Naive thymus-derived CD8-positive, alpha-beta T cell (primary cell): ENCODE measurements at regions not wholly inside any gene's neighbourhood (a gene's known extent, or its start where the extent isn't known, plus 50 kb on each side); places are given as distances from the start of the nearest gene placed in this dataset.
"Not testable (repeated sequence)": the region's sequence is repeated elsewhere in the genome, so short reads cannot be mapped to it uniquely, and the experiment has no call there.

Source experiments
- ATAC-seq, 2 donors: fragments of 150-1000 bp; cut with Tn5 transposase in 1 of 2; sonication (Bioruptor Pico), chemical (Tn5 transposase) in 1 of 2; 1 replicate in 1 of 2; 2 replicates in 1 of 2; pipeline ENCODE4 v1.10.0; 2021; ENCODE audit warnings: mild to moderate bottlenecking in 2 of 2, moderate library complexity in 2 of 2
- POLR2A ChIA-PET: fragments of 350-600 bp; sonication (Branson Sonifier 250); formaldehyde crosslinking; loops from one replicate; lab custom pipeline; 2021; ENCODE audit warnings: antibody characterized with exemption; lab: Charles Lee
- DNase-seq, 10 donors: peaks; one replicate each; pipeline versions ENCODE4 v3.0.0 to v3.0.0-alpha.2; 2020 to 2022
- H3K27ac Mint-ChIP-seq, 10 donors: one replicate each; pipeline ENCODE4 v1.8.0; 2020 to 2022; ENCODE audit warnings: mild to moderate bottlenecking in 10 of 10, mixed read lengths in 10 of 10, moderate library complexity in 4 of 10, inconsistent platforms in 1 of 10
- H3K27me3 Mint-ChIP-seq, 5 donors: one replicate each; pipeline ENCODE4 v1.8.0; 2021 to 2022; ENCODE audit warnings: mixed read lengths in 5 of 5
- H3K36me3 Mint-ChIP-seq, 3 donors: one replicate each; pipeline ENCODE4 v1.8.0; 2020 to 2022; ENCODE audit warnings: mixed read lengths in 3 of 3, mild to moderate bottlenecking in 2 of 3, inconsistent platforms in 1 of 3
- H3K4me1 Mint-ChIP-seq, 4 donors: one replicate each; pipeline ENCODE4 v1.8.0; 2021 to 2022; ENCODE audit warnings: mixed read lengths in 4 of 4
- H3K4me3 Mint-ChIP-seq, 10 donors: one replicate each; pipeline ENCODE4 v1.8.0; 2020 to 2022; ENCODE audit warnings: mild to moderate bottlenecking in 10 of 10, mixed read lengths in 10 of 10, moderate library complexity in 6 of 10, inconsistent platforms in 1 of 10
- H3K9me3 Mint-ChIP-seq, 9 donors: one replicate each; pipeline ENCODE4 v1.8.0; 2020 to 2022; ENCODE audit warnings: mixed read lengths in 9 of 9, mild to moderate bottlenecking in 3 of 9, inconsistent platforms in 1 of 9, moderate library complexity in 1 of 9

- no peak for ATAC-seq
- peaks cover 4 to 21% (median 13%) of the 10 kb centered on the region in 4 donors for H3K4me1 Mint-ChIP-seq
- H3K9me3 Mint-ChIP-seq, result peaks cover 0 to 3% (median 0%) of the 10 kb centered on the region in 9 donors
- DNase-seq, result no peak
- peaks cover 0 to 2% (median 0%) of the 10 kb centered on the region in 5 donors for H3K27me3 Mint-ChIP-seq
- no peak overlapping the region for H3K4me3 Mint-ChIP-seq
- no peak overlapping the region for H3K27ac Mint-ChIP-seq
- H3K36me3 Mint-ChIP-seq, result no peaks in the 10 kb centered on the region
- POLR2A ChIA-PET, result interaction anchor here (0.7 kb wide), 1 partner anchor 19 kb away, joined by 3 read pairs; no protein-coding TSS in a partner anchor
Measured at GRCh38 chr9:110028676-110029075, 179.3 kb downstream of the C9orf152 start.

GRCh38 chr9:110029429-110029955, 178.5 kb downstream of the C9orf152 start:
- no peaks in the 10 kb centered on the region for H3K36me3 Mint-ChIP-seq
- POLR2A ChIA-PET, result interaction anchor here (0.7 kb wide), 1 partner anchor 20 kb away, joined by 3 read pairs; no protein-coding TSS in a partner anchor
- peaks cover 0 to 2% (median 0%) of the 10 kb centered on the region in 5 donors for H3K27me3 Mint-ChIP-seq
- DNase-seq, result no peak
- no peak for ATAC-seq
- no peak overlapping the region for H3K27ac Mint-ChIP-seq
- no peak overlapping the region for H3K4me3 Mint-ChIP-seq
- peaks cover 0 to 2% (median 0%) of the 10 kb centered on the region in 9 donors for H3K9me3 Mint-ChIP-seq
- peaks cover 4 to 18% (median 13%) of the 10 kb centered on the region in 4 donors for H3K4me1 Mint-ChIP-seq

GRCh38 chr9:110029956-110030480, 177.9 kb downstream of the C9orf152 start:
- Mint-ChIP-seq H3K36me3 (no peaks in the 10 kb centered on the region), H3K27ac (peak overlapping the region in 1 of 10 donors; percentile 2), H3K4me1 (peaks cover 4 to 18% (median 13%) of the 10 kb centered on the region in 4 donors), H3K9me3 (peaks cover 0 to 2% (median 0%) of the 10 kb centered on the region in 9 donors), H3K4me3 (no peak overlapping the region), H3K27me3 (peaks cover 0 to 2% (median 0%) of the 10 kb centered on the region in 5 donors)
- POLR2A ChIA-PET, result no interaction called here
- peak in 1 of 10 donors; percentile 10 for DNase-seq
- peak in 1 of 2 donors; percentile 20 for ATAC-seq

DNA sequence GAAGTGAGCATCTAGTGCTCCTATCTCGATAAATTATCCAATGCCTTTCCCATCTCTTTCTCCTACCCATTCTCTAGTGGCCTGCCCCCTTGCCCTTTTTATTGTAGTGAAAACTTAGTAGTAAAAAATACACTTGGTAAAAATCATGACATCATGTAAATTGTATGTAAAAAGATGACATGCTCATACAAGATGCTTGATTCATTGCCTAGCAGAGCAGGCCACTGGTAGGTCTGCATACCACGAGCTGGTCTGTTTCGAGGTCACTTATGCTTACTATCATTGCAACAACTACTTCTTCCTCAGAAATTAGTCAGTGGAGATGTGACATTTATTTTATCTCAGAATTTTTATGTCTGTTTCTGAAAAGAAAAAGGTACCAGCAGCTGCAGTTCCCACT, 177.3 kb downstream of the C9orf152 start:
- POLR2A ChIA-PET, result no interaction called here
- no peak overlapping the region for H3K27ac Mint-ChIP-seq
- H3K4me3 Mint-ChIP-seq, result no peak overlapping the region
- ATAC-seq, result no peak
- H3K4me1 Mint-ChIP-seq, result peaks cover 4 to 18% (median 13%) of the 10 kb centered on the region in 4 donors
- H3K9me3 Mint-ChIP-seq, result peaks cover 0 to 2% (median 0%) of the 10 kb centered on the region in 9 donors
- no peaks in the 10 kb centered on the region for H3K36me3 Mint-ChIP-seq
- no peak for DNase-seq
- peaks cover 0 to 2% (median 0%) of the 10 kb centered on the region in 5 donors for H3K27me3 Mint-ChIP-seq

- no peak overlapping the region for H3K27ac Mint-ChIP-seq
- POLR2A ChIA-PET, result no interaction called here
Measured at GRCh38 chr9:110031511-110032173, 176.3 kb downstream of the C9orf152 start.

DNA sequence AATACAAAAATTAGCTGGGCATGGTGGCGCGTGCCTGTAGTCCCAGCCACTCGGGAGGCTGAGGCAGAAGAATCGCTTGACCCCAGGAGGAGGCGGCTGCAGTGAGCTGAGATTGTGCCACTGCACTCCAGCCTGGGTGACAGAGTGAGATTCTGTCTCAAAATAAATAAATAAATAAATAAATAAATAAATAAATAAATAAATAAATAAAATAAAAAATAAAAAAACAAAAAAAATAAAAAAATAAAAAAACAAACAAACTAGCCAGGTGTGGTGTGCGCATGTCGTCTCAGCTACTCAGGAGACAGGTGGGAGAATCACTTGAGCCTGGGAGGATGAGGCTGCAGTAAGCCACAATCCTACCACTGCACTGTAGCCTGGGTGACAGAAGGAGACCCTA, 175.4 kb downstream of the C9orf152 start:
- peaks cover 4 to 18% (median 13%) of the 10 kb centered on the region in 4 donors for H3K4me1 Mint-ChIP-seq
- ATAC-seq, DNase-seq, H3K27me3 Mint-ChIP-seq, POLR2A ChIA-PET, H3K36me3 Mint-ChIP-seq, H3K27ac Mint-ChIP-seq, H3K4me3 Mint-ChIP-seq, H3K9me3 Mint-ChIP-seq: not testable (repeated sequence)

More at GRCh38 chr9:110031511-110032173, 176.3 kb downstream of the C9orf152 start:
- H3K27me3 Mint-ChIP-seq, result peaks cover 0 to 2% (median 0%) of the 10 kb centered on the region in 5 donors
- H3K4me3 Mint-ChIP-seq, result no peak overlapping the region
- peaks cover 4 to 18% (median 13%) of the 10 kb centered on the region in 4 donors for H3K4me1 Mint-ChIP-seq
- peaks cover 0 to 3% (median 0%) of the 10 kb centered on the region in 9 donors for H3K9me3 Mint-ChIP-seq
- ATAC-seq, result no peak
- H3K36me3 Mint-ChIP-seq, result no peaks in the 10 kb centered on the region
- DNase-seq, result no peak

DNA sequence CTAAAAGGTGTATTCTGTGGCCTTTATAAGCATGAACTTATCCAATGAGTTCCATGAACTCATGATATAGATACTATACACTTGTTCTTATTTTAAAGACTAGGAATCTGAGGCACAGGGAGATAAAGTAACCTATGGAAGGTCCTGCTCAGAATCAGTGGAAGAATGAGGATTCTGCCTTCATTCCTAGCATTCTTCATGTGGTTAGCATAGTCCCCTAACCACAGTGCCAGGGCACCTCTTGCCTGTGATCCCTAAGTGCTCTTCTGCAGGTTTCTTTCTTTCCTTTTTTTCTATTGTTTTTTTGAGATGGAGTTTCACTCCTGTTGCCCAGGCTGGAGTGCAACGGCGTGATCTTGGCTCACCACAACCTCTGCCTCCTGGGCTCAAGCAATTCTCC, 174.1 kb downstream of the C9orf152 start:
- Mint-ChIP-seq H3K27me3 (peaks cover 0 to 2% (median 0%) of the 10 kb centered on the region in 5 donors), H3K4me3 (no peak overlapping the region), H3K9me3 (peaks cover 0 to 4% (median 0%) of the 10 kb centered on the region in 9 donors), H3K4me1 (peaks cover 4 to 18% (median 13%) of the 10 kb centered on the region in 4 donors), H3K36me3 (no peaks in the 10 kb centered on the region), H3K27ac (peak overlapping the region in 1 of 10 donors; percentile 50)
- ATAC-seq, result no peak
- POLR2A ChIA-PET, result no interaction called here
- no peak for DNase-seq

DNA sequence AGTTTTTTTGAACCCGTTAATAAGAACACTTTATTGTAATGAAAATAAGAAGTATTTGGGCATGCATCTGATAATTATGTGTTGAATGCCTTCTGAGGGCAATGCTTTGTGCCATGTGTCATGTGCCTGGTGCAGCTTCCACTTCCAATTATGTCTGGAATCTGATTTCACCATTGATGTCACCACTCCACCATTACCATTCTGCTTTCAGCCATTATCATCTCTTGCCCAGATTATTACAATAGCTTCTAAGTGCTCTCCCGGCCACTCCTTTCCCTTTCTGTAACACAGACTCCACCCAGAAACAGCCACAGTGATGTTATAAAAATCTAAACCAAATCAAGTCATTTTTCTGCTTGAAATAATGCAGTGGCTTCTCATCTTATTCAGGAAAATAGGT, 171.7 kb downstream of the C9orf152 start:
- Mint-ChIP-seq H3K36me3 (no peaks in the 10 kb centered on the region), H3K4me3 (no peak overlapping the region), H3K4me1 (no peaks in the 10 kb centered on the region), H3K27me3 (peaks cover 0 to 2% (median 0%) of the 10 kb centered on the region in 5 donors), H3K9me3 (peaks cover 0 to 4% (median 0%) of the 10 kb centered on the region in 9 donors), H3K27ac (no peak overlapping the region)
- no peak for DNase-seq
- no peak for ATAC-seq
- POLR2A ChIA-PET, result no interaction called here

GRCh38 chr9:110040788-110041187, 167.2 kb downstream of the C9orf152 start:
- H3K9me3 Mint-ChIP-seq, result peaks cover 0 to 2% (median 0%) of the 10 kb centered on the region in 9 donors
- H3K36me3 Mint-ChIP-seq, result no peaks in the 10 kb centered on the region
- no peaks in the 10 kb centered on the region for H3K27me3 Mint-ChIP-seq
- DNase-seq (no peak), ATAC-seq (no peak)
- no peaks in the 10 kb centered on the region for H3K4me1 Mint-ChIP-seq
- no peak overlapping the region for H3K4me3 Mint-ChIP-seq
- no peak overlapping the region for H3K27ac Mint-ChIP-seq
- POLR2A ChIA-PET, result no interaction called here

DNA sequence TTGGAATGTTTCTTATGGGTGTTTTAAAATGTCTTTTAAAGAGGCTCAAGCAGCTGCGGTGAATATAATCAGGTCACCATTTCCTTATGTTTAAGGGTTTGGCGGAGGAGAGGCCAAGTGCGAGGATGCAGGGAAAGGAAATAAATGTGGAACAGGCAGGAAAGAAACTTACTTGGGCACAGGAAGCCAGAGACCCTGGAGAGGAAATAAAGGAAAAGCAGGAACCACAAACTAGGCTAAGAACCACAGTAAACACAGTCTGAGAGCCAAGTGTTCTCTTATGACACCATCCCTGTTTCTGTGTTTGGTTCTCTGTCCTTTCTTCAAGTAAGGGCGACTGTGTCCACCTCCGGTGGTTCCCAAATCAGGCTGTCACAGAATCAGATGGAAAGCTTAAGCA, 166.5 kb downstream of the C9orf152 start:
- H3K36me3 Mint-ChIP-seq, result no peaks in the 10 kb centered on the region
- no peak overlapping the region for H3K4me3 Mint-ChIP-seq
- H3K27ac Mint-ChIP-seq, result no peak overlapping the region
- DNase-seq (no peak), ATAC-seq (no peak)
- H3K4me1 Mint-ChIP-seq, result no peaks in the 10 kb centered on the region
- POLR2A ChIA-PET, result no interaction called here
- peaks cover 0 to 2% (median 0%) of the 10 kb centered on the region in 9 donors for H3K9me3 Mint-ChIP-seq
- H3K27me3 Mint-ChIP-seq, result peaks cover 0 to under 1% (median 0%) of the 10 kb centered on the region in 5 donors

DNA sequence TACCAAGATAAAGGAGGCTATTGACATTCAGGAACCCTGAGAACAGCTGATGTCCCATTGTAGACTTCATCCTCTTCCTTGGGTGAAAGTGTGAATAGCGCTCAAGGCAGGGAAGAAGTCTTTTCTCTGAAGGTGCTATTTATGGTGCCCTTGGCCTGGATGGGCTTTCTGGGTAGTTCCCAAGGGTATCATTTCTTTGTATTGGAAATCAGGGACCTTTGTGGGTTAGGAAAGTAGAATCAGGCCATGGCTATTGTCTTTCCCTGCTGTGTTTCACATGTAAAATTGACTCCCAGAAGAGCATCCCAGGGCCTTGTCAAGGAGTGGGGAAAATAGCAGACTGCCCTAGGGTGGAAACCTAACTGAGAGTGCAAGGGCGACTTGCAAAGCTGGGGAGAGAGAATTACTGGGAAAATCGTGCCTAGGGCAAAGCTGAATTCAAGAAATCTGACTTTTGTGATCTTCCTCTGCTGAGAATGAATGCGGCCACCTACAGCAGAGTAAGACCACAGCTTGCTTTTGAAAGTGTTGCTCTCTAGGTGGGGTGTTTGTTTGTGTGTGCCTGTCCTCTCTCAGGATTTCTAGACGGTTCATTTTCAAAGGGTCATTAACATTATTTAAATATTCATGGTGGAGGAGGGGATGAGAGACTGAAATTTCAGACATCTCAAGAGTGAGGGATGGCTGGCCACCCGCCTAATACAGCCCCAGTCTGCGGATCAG, 160.6 kb downstream of the C9orf152 start:
- Mint-ChIP-seq H3K27ac (peak overlapping the region in 1 of 10 donors; percentile 69), H3K27me3 (peaks cover 6 to 48% (median 29%) of the 10 kb centered on the region in 5 donors), H3K4me3 (peak overlapping the region; percentile 74 to 96 (median 89)), H3K4me1 (peaks cover 6 to 44% (median 25%) of the 10 kb centered on the region in 4 donors), H3K9me3 (no peaks in the 10 kb centered on the region), H3K36me3 (no peaks in the 10 kb centered on the region)
- DNase-seq (no peak), ATAC-seq (no peak)
- POLR2A ChIA-PET, result interaction anchor here (1.6 kb wide), 1 partner anchor 81 kb away, joined by 4 read pairs; no protein-coding TSS in a partner anchor

DNA sequence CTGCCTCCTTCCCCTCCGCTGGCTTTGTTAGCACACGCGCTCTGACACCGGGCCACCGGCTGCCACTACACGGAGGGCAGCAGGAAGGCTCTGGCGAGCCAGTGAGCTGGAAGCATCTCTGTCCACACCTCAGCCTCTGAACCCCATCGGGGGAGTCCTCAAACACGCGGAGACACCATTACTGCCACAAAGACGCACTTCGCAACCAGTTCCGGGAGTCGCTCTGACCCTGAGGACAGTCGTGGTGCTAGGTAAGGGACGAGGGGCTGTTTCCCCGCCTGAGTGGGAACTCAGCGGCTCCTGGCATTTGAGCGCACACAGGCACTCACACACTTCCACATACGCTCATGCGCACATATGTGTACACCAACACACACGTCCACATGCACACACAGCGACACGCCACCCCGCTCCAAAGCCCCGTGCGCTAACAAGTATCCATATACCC, 160.0 kb downstream of the C9orf152 start:
- H3K27me3 Mint-ChIP-seq, result peaks cover 6 to 54% (median 34%) of the 10 kb centered on the region in 5 donors
- POLR2A ChIA-PET, result interaction anchor here (1.6 kb wide), 1 partner anchor 81 kb away, joined by 4 read pairs; no protein-coding TSS in a partner anchor
- H3K36me3 Mint-ChIP-seq, result no peaks in the 10 kb centered on the region
- ATAC-seq (peak; percentile 47 to 53), DNase-seq (peak in 2 of 10 donors; percentile 2 to 24)
- peak overlapping the region; percentile 74 to 96 (median 89) for H3K4me3 Mint-ChIP-seq
- H3K4me1 Mint-ChIP-seq, result peaks cover 6 to 49% (median 25%) of the 10 kb centered on the region in 4 donors
- peak overlapping the region in 2 of 10 donors; percentile 69 to 80 for H3K27ac Mint-ChIP-seq
- H3K9me3 Mint-ChIP-seq, result no peaks in the 10 kb centered on the region
